A673 (cell line): ENCODE measurements at regions not wholly inside any gene's neighbourhood (a gene's known extent, or its start where the extent isn't known, plus 50 kb on each side); places are given as distances from the start of the nearest gene placed in this dataset.

Source experiments
- EZH2 ChIP-seq: fragments of 200-600 bp; sonication (generic); IDR thresholded peaks from 2 replicates; pipeline ENCODE4 v1.6.1; 2017; ENCODE audit warnings: borderline replicate concordance, low read depth, mild to moderate bottlenecking, mixed read lengths, antibody characterized with exemption, low read length; ENCODE audit not compliant: poor library complexity, severe bottlenecking
- TF ChIP-seq, protein P1 (sequence below): fragments of 300-800, 200-600 bp; sonication (generic); conservative IDR thresholded peaks from 2 replicates; pipeline ENCODE4 v1.5.1; 2017; ENCODE audit warnings: low read depth, mild to moderate bottlenecking, antibody characterized with exemption, low read length, moderate library complexity, mixed read lengths

DNA sequence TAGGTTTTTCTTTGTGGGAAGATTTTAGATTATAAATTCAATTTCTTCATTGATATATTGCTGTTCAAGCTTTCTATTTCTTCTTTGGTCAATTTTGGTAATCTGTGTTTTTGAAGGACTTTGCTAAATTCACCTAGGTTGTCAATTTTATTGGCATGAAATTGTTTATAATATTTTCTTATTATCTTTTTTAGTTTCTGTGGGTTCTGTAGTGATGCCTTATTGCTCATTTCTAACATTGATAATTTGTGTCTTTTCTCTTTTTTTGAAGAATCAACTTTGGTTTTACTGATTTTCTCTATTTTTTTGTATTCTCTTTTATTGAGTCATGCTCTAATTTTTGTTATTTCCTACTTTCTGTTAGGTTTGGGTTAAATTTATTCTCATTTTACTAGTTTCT lies 123.2 kb downstream of the ADSS2 start:
- TF ChIP-seq, protein P1, sequence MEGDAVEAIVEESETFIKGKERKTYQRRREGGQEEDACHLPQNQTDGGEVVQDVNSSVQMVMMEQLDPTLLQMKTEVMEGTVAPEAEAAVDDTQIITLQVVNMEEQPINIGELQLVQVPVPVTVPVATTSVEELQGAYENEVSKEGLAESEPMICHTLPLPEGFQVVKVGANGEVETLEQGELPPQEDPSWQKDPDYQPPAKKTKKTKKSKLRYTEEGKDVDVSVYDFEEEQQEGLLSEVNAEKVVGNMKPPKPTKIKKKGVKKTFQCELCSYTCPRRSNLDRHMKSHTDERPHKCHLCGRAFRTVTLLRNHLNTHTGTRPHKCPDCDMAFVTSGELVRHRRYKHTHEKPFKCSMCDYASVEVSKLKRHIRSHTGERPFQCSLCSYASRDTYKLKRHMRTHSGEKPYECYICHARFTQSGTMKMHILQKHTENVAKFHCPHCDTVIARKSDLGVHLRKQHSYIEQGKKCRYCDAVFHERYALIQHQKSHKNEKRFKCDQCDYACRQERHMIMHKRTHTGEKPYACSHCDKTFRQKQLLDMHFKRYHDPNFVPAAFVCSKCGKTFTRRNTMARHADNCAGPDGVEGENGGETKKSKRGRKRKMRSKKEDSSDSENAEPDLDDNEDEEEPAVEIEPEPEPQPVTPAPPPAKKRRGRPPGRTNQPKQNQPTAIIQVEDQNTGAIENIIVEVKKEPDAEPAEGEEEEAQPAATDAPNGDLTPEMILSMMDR, result no peak
- no peak for TF ChIP-seq EZH2
